ENCODE measurements at regions not wholly inside any gene's neighbourhood (a gene's known extent, or its start where the extent isn't known, plus 50 kb on each side); places are given as distances from the start of the nearest gene placed in this dataset.

GRCh38 chr4:121277194-121278105, 103.4 kb downstream of the QRFPR start:
- DNase-seq = no peak

DNA sequence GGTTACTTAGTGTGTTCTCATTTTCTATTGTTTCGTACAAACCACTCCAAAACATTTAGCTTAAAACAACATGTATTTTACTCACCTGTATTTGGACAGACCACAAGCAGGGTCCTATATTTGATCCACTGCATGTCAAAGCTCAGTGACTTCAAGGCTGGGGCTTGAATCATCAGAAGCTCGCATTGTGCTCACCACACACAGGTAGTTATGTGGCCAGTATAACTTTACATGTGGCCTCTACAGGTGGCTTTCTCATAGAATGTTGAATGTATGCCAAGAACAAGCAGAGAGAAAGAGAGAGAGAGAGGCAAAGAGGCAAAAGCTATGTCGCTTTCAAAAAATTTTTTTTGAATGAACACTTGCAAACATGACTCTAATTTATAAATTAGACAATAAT, 107.6 kb downstream of the QRFPR start:
- no peak for DNase-seq

DNA sequence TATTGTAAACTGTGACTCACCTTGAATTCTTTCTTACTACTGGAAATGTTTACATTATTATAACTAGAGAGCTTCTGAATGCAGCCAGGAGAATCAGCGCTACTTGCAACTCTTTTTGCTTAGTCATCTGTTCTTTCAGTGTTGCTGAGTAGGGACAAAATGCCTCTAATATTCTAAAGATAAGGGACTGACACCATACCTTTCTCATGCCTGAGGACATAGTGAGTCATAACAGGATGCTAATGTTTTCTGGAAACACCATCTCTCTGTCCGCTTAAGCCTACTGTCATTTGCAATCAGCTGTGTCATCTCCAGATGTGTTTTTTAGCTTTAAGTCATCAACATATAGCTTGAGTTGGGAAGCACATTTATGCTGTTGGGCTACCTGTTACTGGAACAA, 108.3 kb downstream of the QRFPR start:
- DNase-seq = no peak

DNA sequence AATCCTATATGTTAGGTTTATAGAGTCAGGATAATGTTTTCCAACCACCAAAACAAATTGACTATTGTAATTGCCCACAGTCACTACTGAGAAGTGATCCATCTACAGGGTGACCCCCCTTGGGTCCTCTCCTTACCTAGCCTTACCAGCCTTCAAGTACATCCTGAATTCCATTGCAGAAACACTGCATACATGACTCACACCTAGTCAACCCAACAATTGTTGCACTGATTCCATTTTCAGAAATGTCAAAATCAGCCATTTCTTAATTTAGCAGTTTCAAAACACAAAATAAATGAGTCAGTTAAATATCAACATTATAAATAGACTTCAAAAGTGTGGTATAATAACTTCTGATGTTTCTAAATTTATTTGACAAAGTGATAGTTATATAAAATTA, 106.3 kb upstream of the TNIP3 start:
- DNase-seq = no peak

GRCh38 chr4:121269001-121269400, 104.9 kb upstream of the TNIP3 start:
- DNase-seq = no peak

GRCh38 chr4:121266982-121267381, 102.9 kb upstream of the TNIP3 start:
- no peak for DNase-seq

DNA sequence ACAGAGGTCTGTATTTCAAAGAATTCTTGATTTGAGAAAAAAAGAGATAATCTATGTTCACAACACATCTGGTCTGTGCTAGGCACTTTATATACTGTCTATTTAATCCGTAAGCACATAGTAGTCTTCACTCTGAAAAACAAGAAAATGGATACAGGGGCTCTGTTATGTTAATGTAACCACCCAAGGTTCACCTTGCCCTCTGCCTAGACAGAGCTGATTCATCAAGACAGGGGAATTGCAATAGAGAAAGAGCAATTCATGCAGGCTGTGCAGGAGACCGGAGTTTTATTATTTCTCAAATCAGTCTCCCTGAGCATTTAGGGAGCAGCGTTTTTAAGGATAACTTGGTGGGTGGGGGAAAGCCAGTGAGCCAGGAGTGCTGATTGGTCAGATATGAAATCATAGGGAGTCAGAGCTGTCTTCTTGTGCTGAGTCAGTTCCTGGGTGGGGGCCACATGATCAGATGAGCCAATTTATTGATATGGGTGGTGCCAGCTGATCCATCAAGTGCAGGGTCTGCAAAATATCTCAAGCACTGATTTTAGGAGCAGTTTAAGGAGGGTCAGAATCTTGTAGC, 92.9 kb upstream of the TNIP3 start:
- no peak for DNase-seq

DNA sequence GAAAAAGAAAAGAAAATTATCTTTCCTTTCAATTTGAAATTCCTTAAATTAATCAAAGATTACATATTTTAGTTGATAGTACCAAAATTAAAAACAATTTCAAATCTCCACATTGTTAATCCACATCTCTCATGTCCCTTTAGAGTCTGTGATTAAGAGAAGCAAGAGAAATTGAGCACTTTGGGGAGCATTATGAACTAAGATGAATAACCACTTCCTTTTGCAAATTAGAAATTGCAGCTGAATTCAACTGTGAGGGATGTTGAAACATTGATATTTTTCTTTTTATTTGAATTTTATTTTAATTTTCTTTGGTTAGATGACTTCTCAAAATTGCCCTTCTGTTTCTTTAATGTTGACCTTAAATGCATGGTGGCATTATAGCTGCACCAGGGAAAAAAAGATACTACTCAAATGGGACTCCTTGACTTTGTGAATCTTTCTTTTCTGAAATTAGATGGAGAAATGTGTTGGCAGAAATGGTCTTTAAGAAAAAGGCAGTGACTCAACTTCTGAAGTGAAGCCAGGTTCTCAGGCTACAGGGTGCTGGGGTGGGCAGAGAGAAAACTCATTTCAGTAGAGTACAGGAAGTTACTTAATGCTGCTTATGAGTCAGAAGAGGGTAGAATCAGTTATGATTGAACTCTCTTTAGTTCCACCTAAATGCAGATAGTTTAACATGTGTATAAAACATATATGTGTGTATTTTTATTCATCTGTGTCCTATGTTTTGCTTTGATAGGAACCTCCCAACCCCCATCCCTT, 92.0 kb upstream of the TNIP3 start:
- no peak for DNase-seq

GRCh38 chr4:121253961-121254360, 89.8 kb upstream of the TNIP3 start:
- DNase-seq = no peak

- DNase-seq = peak; percentile 30
Measured at GRCh38 chr4:121252224-121252806, 88.2 kb upstream of the TNIP3 start.

DNA sequence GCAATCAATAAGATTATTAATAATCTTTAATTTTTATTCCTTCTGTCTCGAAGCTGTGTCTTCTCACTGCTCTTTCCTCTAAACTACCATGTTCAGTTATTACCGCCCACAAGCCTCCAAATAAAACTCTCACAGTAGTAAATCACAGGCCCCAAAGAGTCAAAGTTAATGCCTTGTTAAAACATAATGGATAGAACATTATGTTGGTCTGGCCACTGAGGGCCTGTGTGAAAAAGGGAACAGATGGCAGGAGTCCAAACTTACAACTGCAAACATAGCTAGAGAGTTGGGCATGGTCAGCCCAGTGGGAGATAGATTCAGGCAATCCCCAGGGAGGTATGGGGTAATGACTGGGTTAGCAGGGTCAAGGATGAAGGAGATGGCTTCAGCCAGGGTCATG, 84.6 kb upstream of the TNIP3 start:
- DNase-seq = no peak

DNA sequence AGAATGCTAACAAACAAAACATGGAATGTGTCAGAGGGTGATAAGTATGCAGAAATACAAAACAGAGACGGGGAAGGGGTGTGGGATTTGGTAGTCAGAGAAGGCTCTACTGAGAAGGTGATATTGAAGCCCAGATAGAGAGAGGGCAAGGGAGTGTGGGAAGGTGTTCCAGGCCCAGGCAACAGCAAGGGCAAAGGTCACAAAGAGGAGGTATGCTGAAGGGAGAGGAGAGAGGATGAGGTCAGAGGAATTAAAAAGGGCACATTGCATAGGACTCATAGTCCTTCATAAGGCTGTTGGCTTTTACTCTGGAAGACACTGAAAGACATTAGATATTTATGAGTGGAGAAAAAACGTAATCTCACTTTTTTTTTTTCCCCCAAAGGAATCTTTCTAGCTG, 82.6 kb upstream of the TNIP3 start:
- no peak for DNase-seq

DNA sequence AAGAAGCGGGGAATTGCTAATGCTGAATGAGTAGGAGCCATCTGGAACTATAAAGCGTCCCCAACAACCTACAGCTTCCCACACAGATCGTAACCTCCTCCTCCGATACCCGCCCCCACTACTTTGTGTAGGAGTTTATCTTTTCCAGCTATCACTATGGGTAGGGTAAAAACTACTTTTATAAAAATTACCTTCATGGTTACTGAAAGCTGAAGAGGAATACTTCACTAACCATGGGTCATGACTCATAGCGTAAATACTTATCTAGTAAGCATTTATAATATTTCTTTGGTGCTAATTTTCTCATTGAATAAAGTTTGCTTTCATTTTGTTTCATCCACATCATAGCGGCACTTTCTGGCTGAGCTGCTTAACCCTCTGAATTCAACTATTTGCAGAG, 79.4 kb upstream of the TNIP3 start:
- DNase-seq = no peak

DNA sequence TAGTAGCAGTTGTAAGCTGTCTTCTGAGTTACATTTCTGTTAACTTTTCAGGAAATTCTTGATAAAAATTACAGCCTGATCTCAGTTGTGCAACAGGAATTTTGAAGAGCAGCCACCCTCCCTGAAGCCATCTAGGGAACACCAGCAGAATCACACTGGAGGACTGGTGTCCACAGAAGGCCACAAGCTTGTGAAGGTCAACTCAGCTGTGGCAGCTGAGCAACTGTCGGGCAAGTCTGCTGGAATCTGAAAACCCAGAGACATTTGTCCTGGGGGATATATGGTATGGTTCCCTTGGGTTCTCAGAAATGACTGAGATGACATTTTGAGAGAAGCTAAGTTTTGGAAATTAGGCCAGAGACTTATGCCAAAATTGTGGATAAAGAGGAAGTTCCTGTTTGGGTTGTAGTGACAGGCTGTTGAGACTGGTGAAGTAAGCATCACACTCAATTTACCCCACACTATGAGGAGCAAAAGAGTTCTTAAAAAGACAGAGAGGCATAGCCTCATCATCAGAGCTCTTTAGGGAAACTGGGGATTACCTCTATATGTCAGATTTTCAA, 78.1 kb upstream of the TNIP3 start:
- no peak for DNase-seq

- no peak for DNase-seq
Measured at GRCh38 chr4:121239951-121240350, 75.8 kb upstream of the TNIP3 start.

DNA sequence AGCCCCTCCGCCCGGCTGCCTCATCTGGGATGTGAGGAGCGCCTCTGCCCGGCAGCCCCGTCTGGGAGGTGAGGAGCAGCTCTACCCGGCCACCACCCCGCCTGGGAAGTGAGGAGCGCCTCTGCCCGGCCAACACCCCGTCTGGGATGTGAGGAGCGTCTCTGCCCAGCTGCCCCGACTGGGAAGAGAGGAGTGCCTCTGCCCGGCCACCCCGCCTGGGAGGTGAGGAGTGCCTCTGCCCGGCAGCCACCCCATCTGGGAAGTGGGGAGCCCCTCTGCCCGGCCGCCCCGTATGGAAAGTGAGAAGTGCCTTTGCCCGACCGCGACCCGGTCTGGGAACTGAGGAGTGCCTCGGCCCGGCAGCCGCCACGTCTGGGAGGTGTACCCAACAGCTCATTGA, 74.3 kb upstream of the TNIP3 start:
- DNase-seq = no peak

DNA sequence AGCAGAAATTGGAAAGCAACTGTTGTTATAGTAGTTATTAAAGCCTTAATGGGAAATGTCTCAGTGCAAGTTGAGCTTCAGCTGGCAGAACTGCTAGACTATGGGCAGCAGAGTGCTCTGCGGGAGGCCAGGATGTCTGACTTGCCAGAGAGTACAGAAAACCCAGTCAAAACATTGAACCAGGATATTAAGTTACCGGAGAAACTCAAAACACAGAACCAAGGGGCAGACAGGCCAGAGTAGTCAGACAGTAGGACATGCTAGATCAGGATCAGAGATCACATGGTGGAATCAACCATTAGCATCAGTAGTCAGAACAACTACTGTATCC, 72.9 kb upstream of the TNIP3 start:
- DNase-seq = no peak

DNA sequence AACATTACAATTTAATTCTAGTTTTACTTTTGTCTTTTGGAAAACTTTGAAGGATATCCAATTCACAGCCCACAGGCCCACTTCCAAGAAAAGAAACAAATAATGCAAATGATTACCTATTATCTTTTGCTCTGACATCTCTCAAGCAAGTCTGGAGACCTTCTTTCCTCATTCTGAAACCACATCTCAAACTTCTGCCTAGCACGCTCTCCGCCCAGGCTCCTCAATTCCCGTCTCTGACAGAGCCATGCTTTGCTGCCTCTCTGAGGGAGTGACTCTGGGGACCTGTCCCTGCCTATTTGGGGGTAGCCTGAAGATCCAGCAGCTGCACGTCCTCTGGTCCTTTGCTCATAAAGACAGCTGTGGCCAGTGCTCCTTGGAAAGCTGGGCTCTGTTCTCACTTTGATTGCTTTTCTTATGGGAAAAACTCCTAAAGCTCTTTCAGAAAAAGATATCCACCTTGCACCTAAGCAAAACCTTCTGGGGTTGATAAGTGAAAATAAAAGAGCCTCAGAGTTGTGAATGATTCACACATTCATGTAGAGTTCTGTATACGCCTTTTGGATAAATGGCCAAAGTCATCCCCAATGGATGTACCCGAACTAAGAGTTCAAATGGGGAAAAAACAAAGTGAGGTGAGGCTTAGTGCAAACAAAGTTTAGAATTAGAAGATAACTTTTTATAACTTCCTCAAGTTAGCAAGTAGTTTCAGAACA, 72.4 kb upstream of the TNIP3 start:
- no peak for DNase-seq

DNA sequence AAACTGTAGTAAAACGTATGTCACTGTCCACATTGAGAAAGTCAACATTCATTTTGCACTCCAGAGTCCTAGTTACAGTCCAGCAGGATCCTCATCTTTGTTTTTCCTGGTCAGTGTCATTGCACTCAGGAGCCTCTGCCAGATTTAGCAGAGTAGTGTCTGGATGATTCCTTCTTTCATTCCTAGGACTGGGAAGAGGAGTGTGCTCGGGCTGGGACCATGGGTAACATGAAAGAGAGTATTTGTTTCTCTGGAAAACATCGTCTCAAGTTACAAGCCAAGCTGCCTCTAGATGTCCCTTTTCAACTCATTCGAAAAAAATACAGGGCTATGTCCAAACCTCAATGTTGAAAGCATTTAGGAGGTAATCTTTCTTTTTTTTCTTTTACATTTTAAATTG, 69.9 kb upstream of the TNIP3 start:
- DNase-seq = no peak

DNA sequence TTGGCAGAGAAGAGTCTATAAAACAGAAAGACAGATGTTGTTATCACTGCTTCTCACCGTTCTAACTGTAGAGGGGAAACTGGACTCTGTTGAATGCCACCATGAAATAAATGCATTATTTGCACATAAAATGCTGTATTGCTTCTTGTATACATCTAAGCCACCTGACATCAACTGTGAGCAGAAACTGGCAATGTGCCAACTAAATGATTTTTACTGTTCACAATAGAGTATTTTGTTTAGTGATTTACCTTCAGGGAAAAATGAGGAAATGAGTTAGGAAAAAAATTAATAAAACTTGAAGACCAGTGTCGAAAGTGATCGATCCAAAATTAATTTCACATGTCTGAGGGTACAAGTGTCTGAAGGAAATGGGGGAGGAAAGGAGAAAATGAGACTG, 65.9 kb upstream of the TNIP3 start:
- DNase-seq = no peak

- no peak for DNase-seq
Measured at GRCh38 chr4:121228848-121229247, 64.7 kb upstream of the TNIP3 start.

GRCh38 chr4:121227341-121227792, 63.2 kb upstream of the TNIP3 start:
- DNase-seq = no peak

DNA sequence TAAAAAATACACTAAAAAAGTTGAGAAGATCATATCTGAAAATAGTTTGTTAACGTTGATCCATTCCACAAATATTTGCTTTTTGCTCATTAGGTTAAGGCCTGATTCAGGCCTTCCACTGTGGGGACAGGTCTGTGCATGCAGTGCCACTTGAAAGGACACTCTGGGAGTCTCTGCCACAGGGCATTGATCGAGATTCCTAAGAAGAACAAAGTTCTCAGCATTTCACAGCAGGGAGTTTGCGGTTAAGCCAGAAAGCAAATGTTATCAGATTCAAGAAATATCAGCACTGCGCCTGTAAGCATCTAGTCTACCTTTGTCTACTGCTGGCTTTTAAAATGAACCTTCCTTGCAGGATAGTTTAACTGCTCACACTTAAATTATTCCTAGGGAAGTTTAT, 62.2 kb upstream of the TNIP3 start:
- DNase-seq = no peak
